IMR-90 (cell line): ENCODE measurements at regions not wholly inside any gene's neighbourhood (a gene's known extent, or its start where the extent isn't known, plus 50 kb on each side); places are given as distances from the start of the nearest gene placed in this dataset.

Source experiments
- BHLHE40 ChIP-seq: fragments of 150-350 bp; IDR thresholded peaks from 2 replicates; pipeline ENCODE4 v1.6.1; 2016; ENCODE audit warnings: mild to moderate bottlenecking, low read depth, low read length
- CEBPB ChIP-seq: IDR thresholded peaks from 2 replicates; pipeline ENCODE4 v1.6.1; 2012; ENCODE audit warnings: low read depth, low read length, improper control_type of control experiment
- CHD1 ChIP-seq: IDR thresholded peaks from 2 replicates; pipeline ENCODE4 v1.6.1; 2012; ENCODE audit warnings: low read depth, low read length, improper control_type of control experiment
- CTCF ChIP-seq: conservative IDR thresholded peaks from 2 replicates; pipeline ENCODE4 v1.5.1; 2012; ENCODE audit warnings: mild to moderate bottlenecking, low read depth, low read length, improper control_type of control experiment
- FOS ChIP-seq: fragments of 150-350 bp; IDR thresholded peaks from 2 replicates; pipeline ENCODE4 v1.6.1; 2016; ENCODE audit warnings: low read depth, low read length
- MAFK ChIP-seq: IDR thresholded peaks from 2 replicates; pipeline ENCODE4 v1.6.1; 2012; ENCODE audit warnings: low read depth, low read length, improper control_type of control experiment
- MXI1 ChIP-seq: IDR thresholded peaks from 2 replicates; pipeline ENCODE4 v1.6.1; 2012; ENCODE audit warnings: low read depth, mild to moderate bottlenecking, low read length, moderate library complexity, borderline replicate concordance
- POLR2A ChIP-seq: IDR thresholded peaks from 2 replicates; pipeline ENCODE4 v1.6.1; 2012; ENCODE audit warnings: mild to moderate bottlenecking, low read depth, low read length
- RAD21 ChIP-seq: IDR thresholded peaks from 2 replicates; pipeline ENCODE4 v1.6.1; 2012; ENCODE audit warnings: low read length, improper control_type of control experiment
- RCOR1 ChIP-seq: IDR thresholded peaks from 2 replicates; pipeline ENCODE4 v1.6.1; 2012; ENCODE audit warnings: mild to moderate bottlenecking, low read length, improper control_type of control experiment; ENCODE audit not compliant: insufficient replicate concordance
- RFX5 ChIP-seq: IDR thresholded peaks from 2 replicates; pipeline ENCODE4 v1.8.0; 2012; ENCODE audit warnings: low read depth, mild to moderate bottlenecking, low read length, moderate library complexity
- USF2 ChIP-seq: fragments of 150-350 bp; IDR thresholded peaks from 2 replicates; pipeline ENCODE4 v1.6.1; 2017; ENCODE audit warnings: mild to moderate bottlenecking, antibody characterized with exemption, low read length, low read depth

GRCh38 chr20:4578375-4578774 is 107.9 kb upstream of the PRNP start:
- no peak for TF ChIP-seq CTCF
- no peak for TF ChIP-seq POLR2A
- TF ChIP-seq USF2: no peak
- TF ChIP-seq MAFK: no peak
- no peak for TF ChIP-seq BHLHE40
- TF ChIP-seq MXI1: no peak
- no peak for TF ChIP-seq CEBPB
- no peak for TF ChIP-seq FOS
- no peak for TF ChIP-seq CHD1
- TF ChIP-seq RAD21: no peak
- TF ChIP-seq RFX5: no peak
- no peak for TF ChIP-seq RCOR1
